Stimulated activated CD8-positive, alpha-beta memory T cell treated with anti-CD3 and anti-CD28 coated beads, Interleukin-4, amount 100 ng/mL, for 24 hours (primary cell): ENCODE measurements at regions not wholly inside any gene's neighbourhood (a gene's known extent, or its start where the extent isn't known, plus 50 kb on each side); places are given as distances from the start of the nearest gene placed in this dataset.

ENCODE experiments used
- DNase-seq: peaks from one replicate; pipeline ENCODE4 v3.0.0-alpha.2; 2020; ENCODE audit warnings: low read depth

GRCh38 chr10:10644008-10644646 lies 373.5 kb upstream of the CELF2 start:
- no peak for DNase-seq

- DNase-seq: no peak
These were observed 372.8 kb upstream of the CELF2 start for GRCh38 chr10:10644676-10645385.

- DNase-seq: no peak
These were observed 370.3 kb upstream of the CELF2 start for GRCh38 chr10:10647331-10647730.

- no peak for DNase-seq
These were observed 360.4 kb upstream of the CELF2 start for GRCh38 chr10:10657139-10657760.

- DNase-seq: no peak
These were observed 359.4 kb upstream of the CELF2 start for GRCh38 chr10:10658172-10658785.

- no peak for DNase-seq
These were observed 357.6 kb upstream of the CELF2 start for GRCh38 chr10:10660054-10660453.

- DNase-seq: no peak
These were observed 356.5 kb upstream of the CELF2 start for GRCh38 chr10:10661176-10661575.

- no peak for DNase-seq
These were observed 354.8 kb upstream of the CELF2 start for GRCh38 chr10:10662716-10663408.

GRCh38 chr10:10663622-10664021 lies 354.1 kb upstream of the CELF2 start:
- DNase-seq: no peak

- DNase-seq: no peak
These were observed 351.9 kb upstream of the CELF2 start for GRCh38 chr10:10665750-10666149.

- no peak for DNase-seq
These were observed 350.2 kb upstream of the CELF2 start for GRCh38 chr10:10667466-10667865.

- no peak for DNase-seq
These were observed 340.7 kb upstream of the CELF2 start for GRCh38 chr10:10676972-10677371.

GRCh38 chr10:10677479-10677878 lies 340.2 kb upstream of the CELF2 start:
- no peak for DNase-seq

- no peak for DNase-seq
These were observed 337.2 kb upstream of the CELF2 start for GRCh38 chr10:10680496-10680895.

GRCh38 chr10:10684972-10685371 lies 332.7 kb upstream of the CELF2 start:
- no peak for DNase-seq

- DNase-seq: no peak
These were observed 332.1 kb upstream of the CELF2 start for GRCh38 chr10:10685566-10685965.

GRCh38 chr10:10687751-10688150 lies 329.9 kb upstream of the CELF2 start:
- DNase-seq: no peak

GRCh38 chr10:10699427-10699826 lies 318.2 kb upstream of the CELF2 start:
- DNase-seq: no peak

- no peak for DNase-seq
These were observed 316.5 kb upstream of the CELF2 start for GRCh38 chr10:10701084-10701611.

GRCh38 chr10:10702211-10702610 lies 315.5 kb upstream of the CELF2 start:
- DNase-seq: no peak

- DNase-seq: no peak
These were observed 314.3 kb upstream of the CELF2 start for GRCh38 chr10:10703382-10703781.

- DNase-seq: no peak
These were observed 305.4 kb upstream of the CELF2 start for GRCh38 chr10:10712155-10712704.
